Activated B cell treated with CpG ODN at 0.5 μM for 24 hours (primary cell): ENCODE measurements at regions not wholly inside any gene's neighbourhood (a gene's known extent, or its start where the extent isn't known, plus 50 kb on each side); places are given as distances from the start of the nearest gene placed in this dataset.

Source experiments
- ATAC-seq: fragments of 200-7000 bp; cut with Tn5 transposase; one replicate; pipeline ENCODE4 v1.10.0; 2021; ENCODE audit warnings: low read depth, mild to moderate bottlenecking, moderate library complexity
- CTCF ChIA-PET: fragments of 350-600 bp; sonication (Branson Sonifier 250); formaldehyde crosslinking; loops from one replicate; lab custom pipeline; 2021; ENCODE audit warnings: antibody characterized with exemption; lab: Charles Lee
- POLR2A ChIA-PET: fragments of 350-600 bp; sonication (Branson Sonifier 250); formaldehyde crosslinking; loops from one replicate; lab custom pipeline; 2021; ENCODE audit warnings: antibody characterized with exemption; lab: Charles Lee
- DNase-seq: peaks from one replicate; pipeline ENCODE4 v3.0.0; 2022
- H3K27ac Mint-ChIP-seq: one replicate; pipeline ENCODE4 v1.8.0; 2020; ENCODE audit warnings: mixed read lengths
- H3K27me3 Mint-ChIP-seq: one replicate; pipeline ENCODE4 v1.8.0; 2021; ENCODE audit warnings: mixed read lengths
- H3K36me3 Mint-ChIP-seq: one replicate; pipeline ENCODE4 v1.8.0; 2021; ENCODE audit warnings: low read depth, mixed read lengths
- H3K4me1 Mint-ChIP-seq: one replicate; pipeline ENCODE4 v1.8.0; 2021; ENCODE audit warnings: mixed read lengths
- H3K4me3 Mint-ChIP-seq: one replicate; pipeline ENCODE4 v1.8.0; 2020; ENCODE audit warnings: mild to moderate bottlenecking, mixed read lengths
- H3K9me3 Mint-ChIP-seq: one replicate; pipeline ENCODE4 v1.8.0; 2020; ENCODE audit warnings: mixed read lengths
- CTCF ChIP-seq: fragments of 200-600 bp; IDR thresholded peaks from one replicate; pipeline ENCODE4 v1.8.0; 2022; ENCODE audit warnings: antibody characterized with exemption, mild to moderate bottlenecking
- intact Hi-C: fragments of 100-400 bp; cut with micrococcal nuclease; formaldehyde crosslinking; loops from one replicate; pipeline ENCODE4 v1.15.1; 2024

GRCh38 chr2:60268661-60269060, 284.8 kb downstream of the BCL11A start:
- ATAC-seq (no peak), DNase-seq (no peak)
- Mint-ChIP-seq H3K9me3 (no peaks in the 10 kb centered on the region), H3K4me3 (no peak overlapping the region), H3K27me3 (no peaks in the 10 kb centered on the region), H3K27ac (no peak overlapping the region), H3K36me3 (no peaks in the 10 kb centered on the region), H3K4me1 (no peaks in the 10 kb centered on the region)
- ChIA-PET POLR2A (no interaction called here), CTCF (no interaction called here)
- no peak for TF ChIP-seq CTCF
- intact Hi-C loops, result no loop called here

DNA sequence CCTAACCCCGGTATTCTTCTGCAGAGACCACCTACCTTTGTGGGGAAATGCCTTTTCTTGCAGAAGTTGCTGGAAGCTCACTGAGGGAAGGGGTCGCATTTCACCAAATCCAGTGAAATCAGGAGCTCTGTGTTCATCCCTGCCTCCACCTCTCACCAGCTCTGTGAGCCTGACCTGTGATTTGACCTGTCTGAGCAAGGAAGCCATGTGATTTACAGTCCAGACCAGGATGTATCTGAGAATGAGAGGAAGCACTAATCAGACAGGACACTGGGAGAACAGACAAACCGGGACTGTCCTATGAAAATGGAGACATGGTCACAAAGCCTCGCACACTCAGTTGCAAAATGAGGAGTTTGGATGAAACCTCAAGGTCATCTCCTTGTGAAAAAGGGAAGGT, 285.4 kb downstream of the BCL11A start:
- Mint-ChIP-seq H3K27me3 (no peaks in the 10 kb centered on the region), H3K4me1 (no peaks in the 10 kb centered on the region), H3K27ac (no peak overlapping the region), H3K36me3 (no peaks in the 10 kb centered on the region), H3K4me3 (no peak overlapping the region), H3K9me3 (no peaks in the 10 kb centered on the region)
- ATAC-seq, result no peak
- ChIA-PET POLR2A (interaction anchor here (0.6 kb wide), 1 partner anchor 137 kb away, joined by 3 read pairs; no protein-coding TSS in a partner anchor), CTCF (no interaction called here)
- DNase-seq, result no peak
- no peak for TF ChIP-seq CTCF
- intact Hi-C loops, result no loop called here

DNA sequence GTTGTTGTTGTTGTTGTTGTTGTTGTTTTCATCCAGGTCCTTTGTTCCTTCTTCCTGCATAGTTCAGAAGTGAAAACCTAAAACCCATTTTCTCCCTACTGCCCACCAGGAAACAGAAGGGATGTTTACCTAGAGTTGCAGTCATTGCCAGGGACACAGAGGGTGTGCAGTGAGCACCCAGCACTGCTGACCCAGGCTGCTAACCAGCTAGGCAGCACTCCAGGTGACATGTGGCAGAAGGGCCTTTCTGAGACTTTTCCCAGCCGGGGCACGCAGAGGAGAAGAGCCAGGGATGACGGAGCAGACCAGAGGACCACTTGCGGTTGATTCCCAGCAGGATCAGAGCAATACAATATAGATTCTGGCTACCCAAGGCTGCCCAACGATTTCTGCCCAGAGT, 286.3 kb downstream of the BCL11A start:
- ChIA-PET CTCF (no interaction called here), POLR2A (no interaction called here)
- Mint-ChIP-seq H3K4me3 (no peak overlapping the region), H3K27me3 (no peaks in the 10 kb centered on the region), H3K4me1 (peaks cover 4% of the 10 kb centered on the region), H3K9me3 (no peaks in the 10 kb centered on the region), H3K36me3 (no peaks in the 10 kb centered on the region), H3K27ac (no peak overlapping the region)
- intact Hi-C loops, result no loop called here
- DNase-seq, result no peak
- ATAC-seq, result no peak
- no peak for TF ChIP-seq CTCF

DNA sequence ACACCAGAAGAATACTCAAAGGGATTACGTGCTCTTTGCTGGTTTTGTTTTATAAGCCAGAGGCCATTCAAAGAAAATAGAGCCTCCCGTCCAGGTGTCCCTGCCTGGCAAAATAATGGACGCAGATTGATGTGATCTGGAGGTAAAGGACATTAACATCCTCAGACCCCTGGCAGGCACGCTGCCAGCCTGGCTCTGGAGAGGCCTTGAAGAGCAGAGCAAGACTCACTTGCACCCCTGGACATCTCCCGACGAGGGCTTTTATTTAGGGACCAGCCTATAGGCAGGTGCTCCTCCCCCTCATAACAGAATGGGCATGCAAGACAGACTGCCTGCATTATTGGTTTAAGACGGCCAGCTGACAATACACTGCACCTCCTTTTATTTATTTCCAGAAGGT, 291.3 kb downstream of the BCL11A start:
- H3K27ac Mint-ChIP-seq, result no peak overlapping the region
- H3K36me3 Mint-ChIP-seq, result no peaks in the 10 kb centered on the region
- DNase-seq (no peak), ATAC-seq (no peak)
- POLR2A ChIA-PET, result no interaction called here
- CTCF ChIA-PET, result interaction anchor here (0.6 kb wide), 1 partner anchor 284 kb away, joined by 6 read pairs; no protein-coding TSS in a partner anchor
- H3K4me3 Mint-ChIP-seq, result no peak overlapping the region
- H3K27me3 Mint-ChIP-seq, result no peaks in the 10 kb centered on the region
- intact Hi-C loops, result no loop called here
- no peaks in the 10 kb centered on the region for H3K9me3 Mint-ChIP-seq
- no peak for TF ChIP-seq CTCF
- H3K4me1 Mint-ChIP-seq, result peaks cover 4% of the 10 kb centered on the region

DNA sequence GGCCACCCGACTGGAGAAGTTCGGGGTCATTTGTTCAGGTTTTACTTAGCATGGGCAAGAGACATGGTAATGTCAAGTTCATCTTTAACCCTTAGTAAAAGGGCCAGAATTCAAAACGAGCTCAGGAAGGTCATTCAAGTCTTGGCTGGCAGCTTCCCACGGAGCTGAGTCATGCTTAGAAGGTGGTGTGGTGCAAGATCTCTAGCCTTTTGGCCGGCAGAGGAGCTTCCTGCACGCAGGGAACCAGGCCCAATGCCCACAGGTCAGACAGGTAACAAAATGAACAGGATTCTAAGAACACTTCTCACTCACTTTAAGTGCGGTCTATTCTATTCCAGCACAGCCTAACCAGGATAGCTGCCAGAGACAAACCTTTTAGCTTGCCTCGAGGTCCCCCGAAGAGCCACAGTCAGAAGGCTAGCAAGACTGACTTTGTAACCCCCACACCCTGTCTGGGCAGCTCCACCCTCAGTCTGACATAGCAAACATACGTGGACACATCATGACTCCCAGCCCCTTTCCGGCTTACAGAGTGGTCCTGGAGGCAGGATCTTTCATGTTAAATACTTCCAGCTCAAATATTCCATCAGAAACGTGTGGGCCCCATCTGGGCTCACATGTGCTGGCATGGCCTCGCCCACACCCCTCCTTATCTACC, 292.7 kb downstream of the BCL11A start:
- H3K27ac Mint-ChIP-seq, result no peak overlapping the region
- no peak for ATAC-seq

More for the DNA sequence above, 292.7 kb downstream of the BCL11A start:
- Mint-ChIP-seq H3K27me3 (no peaks in the 10 kb centered on the region), H3K4me1 (peaks cover 4% of the 10 kb centered on the region), H3K36me3 (no peaks in the 10 kb centered on the region), H3K9me3 (no peaks in the 10 kb centered on the region), H3K4me3 (no peak overlapping the region)
- intact Hi-C loops, result no loop called here
- ChIA-PET CTCF (no interaction called here), POLR2A (no interaction called here)
- DNase-seq, result no peak
- no peak for TF ChIP-seq CTCF
